Gastrocnemius medialis (tissue), 4 donors: ENCODE measurements at regions not wholly inside any gene's neighbourhood (a gene's known extent, or its start where the extent isn't known, plus 50 kb on each side); places are given as distances from the start of the nearest gene placed in this dataset.

Source experiments
- CTCF ChIP-seq, 5 experiments: fragments of 450-650 bp in 3 of 5; fragments of 200-600 bp in 2 of 5; sonication (generic) in 2 of 5; IDR thresholded peaks in 4 of 5; conservative IDR thresholded peaks in 1 of 5; 1 replicate in 4 of 5; 2 replicates in 1 of 5; pipeline ENCODE4 v1.5.1; 2016 to 2019; ENCODE audit warnings: antibody characterized with exemption in 5 of 5, mild to moderate bottlenecking in 3 of 5, moderate library complexity in 3 of 5
- POLR2A ChIP-seq, 2 donors: fragments of 450-650 bp; IDR thresholded peaks; one replicate each; pipeline ENCODE4 v1.6.1; 2017; ENCODE audit warnings: antibody characterized with exemption in 2 of 2, mild to moderate bottlenecking in 2 of 2, moderate library complexity in 2 of 2

- TF ChIP-seq POLR2A (IDR thresholded peaks at IDR 0.05), result no peak
- no peak for TF ChIP-seq CTCF (IDR thresholded peaks at IDR 0.05 in 4 of 5, conservative IDR thresholded peaks at IDR 0.05 in 1 of 5)
These were observed 135.3 kb downstream of the CCER1 start for GRCh38 chr12:90819709-90820108.
